ENCODE measurements at regions not wholly inside any gene's neighbourhood (a gene's known extent, or its start where the extent isn't known, plus 50 kb on each side); places are given as distances from the start of the nearest gene placed in this dataset.

DNA sequence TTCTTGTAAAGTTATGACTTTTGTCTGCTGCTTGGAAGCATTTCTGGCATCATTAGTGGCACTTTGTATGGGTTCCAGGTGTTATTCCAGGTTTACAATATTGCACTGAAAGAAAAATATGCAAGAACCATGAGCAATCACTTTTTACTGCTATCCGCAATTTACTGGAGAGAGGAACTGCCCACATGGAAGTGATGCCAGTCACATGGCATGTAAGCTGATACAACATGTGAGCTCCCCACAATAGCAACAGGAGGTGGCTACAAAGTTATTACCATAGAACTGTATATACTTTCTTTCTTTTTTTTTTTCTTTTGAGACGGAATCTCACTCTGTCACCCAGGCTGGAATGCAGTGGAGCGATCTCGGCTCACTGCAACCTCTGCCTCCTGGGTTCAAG lies 1012.1 kb downstream of the BCL11B start:
- TF ChIP-seq MXI1 (IDR thresholded peaks at IDR 0.05; ENCODE audit: borderline replicate concordance, low read depth, low read length) (no peak), MAFK (IDR thresholded peaks at IDR 0.05; ENCODE audit: low read depth, low read length) (no peak), NFE2L2 (IDR thresholded peaks at IDR 0.05; ENCODE audit: low read depth, low read length) (no peak), BHLHE40 (IDR thresholded peaks at IDR 0.05; ENCODE audit: low read depth, low read length) (no peak)
- H3K4me2 ChIP-seq (ENCODE audit: low read depth, low read length): no peak overlapping the region
- BruUV-seq (replicated peaks): no TSS peak

More for the DNA sequence above, 1012.1 kb downstream of the BCL11B start:
- ChIA-PET CTCF (no interaction called here), POLR2A (ENCODE audit: unreplicated experiment) (no interaction called here)
- no peak overlapping the region for H3K9ac ChIP-seq (ENCODE audit: low read depth, low read length)
- in situ Hi-C loops (cut with MboI; ENCODE audit: low sequenced_read_pairs) (no loop called here), intact Hi-C loops (cut with micrococcal nuclease) (no loop called here), dilution Hi-C loops (cut with HindIII; ENCODE audit: low sequenced_read_pairs, unreplicated experiment) (no loop called here)
- H2BK5ac ChIP-seq (ENCODE audit: low read depth, low read length, poor library complexity, severe bottlenecking): no peak overlapping the region
- H3K14ac ChIP-seq (replicated peaks; ENCODE audit: low read depth, low read length): no peak overlapping the region
- no peak overlapping the region for H3K4me3 ChIP-seq (ENCODE audit: insufficient read depth, low read depth, low read length)
- no peaks in the 10 kb centered on the region for H3K36me3 ChIP-seq (ENCODE audit: control insufficient read depth, insufficient read depth, low read length)
- no peak overlapping the region for H3K4ac ChIP-seq (ENCODE audit: low read depth, low read length)
- H4K20me1 ChIP-seq (ENCODE audit: insufficient read depth, low read length): no peaks in the 10 kb centered on the region
- H2AFZ ChIP-seq (replicated peaks; ENCODE audit: low read length, poor library complexity): no peak overlapping the region
- H3K18ac ChIP-seq (ENCODE audit: low read depth, low read length): no peak overlapping the region
- H3K4me1 ChIP-seq (ENCODE audit: control insufficient read depth, insufficient read depth, low read length): no peaks in the 10 kb centered on the region
- no peak overlapping the region for H3K27ac ChIP-seq (ENCODE audit: insufficient read depth, low read length)
- no CpG with 5 or more reads among the region's 4 CpGs for WGBS, 2 experiments (ENCODE audit: extremely low coverage in 2 of 2, insufficient read length in 1 of 2)
- H3K9me3 ChIP-seq (ENCODE audit: control insufficient read depth, insufficient read depth, low read length): peaks cover 18% of the 10 kb centered on the region
- H2BK120ac ChIP-seq (ENCODE audit: low read depth, low read length): no peak overlapping the region
- H3K23ac ChIP-seq (ENCODE audit: low read depth, low read length): no peak overlapping the region
- H4K5ac ChIP-seq (ENCODE audit: low read depth, low read length): no peak overlapping the region
- H3K79me1 ChIP-seq (ENCODE audit: low read depth in 1 of 2, low read length in 2 of 2): no peaks in the 10 kb centered on the region
- no peak overlapping the region for H3K56ac ChIP-seq (ENCODE audit: extremely low read depth, insufficient read depth, low read length)
- no peak overlapping the region for H4K91ac ChIP-seq (ENCODE audit: insufficient read depth, low read depth, low read length)
- no peaks in the 10 kb centered on the region for H3K27me3 ChIP-seq (ENCODE audit: control insufficient read depth, insufficient read depth, low read length)
- H2AK5ac ChIP-seq (ENCODE audit: low read depth, low read length): no peak overlapping the region
- DNase-seq (no peak), ATAC-seq (ENCODE audit: low read depth) (no peak)
- no peaks in the 10 kb centered on the region for H3K9me1 ChIP-seq (ENCODE audit: insufficient read depth, low read length)
- H2BK15ac ChIP-seq (ENCODE audit: low read depth, low read length): no peak overlapping the region
- H4K8ac ChIP-seq (ENCODE audit: low read depth in 2 of 2, low read length in 2 of 2): no peak overlapping the region
- no peak overlapping the region for H2AK9ac ChIP-seq (replicated peaks; ENCODE audit: low read depth, low read length, poor library complexity)
- no peak overlapping the region for H2BK20ac ChIP-seq (ENCODE audit: low read depth, low read length)

All from IMR-90 (cell line).